ENCODE measurements at regions not wholly inside any gene's neighbourhood (a gene's known extent, or its start where the extent isn't known, plus 50 kb on each side); places are given as distances from the start of the nearest gene placed in this dataset.

DNA sequence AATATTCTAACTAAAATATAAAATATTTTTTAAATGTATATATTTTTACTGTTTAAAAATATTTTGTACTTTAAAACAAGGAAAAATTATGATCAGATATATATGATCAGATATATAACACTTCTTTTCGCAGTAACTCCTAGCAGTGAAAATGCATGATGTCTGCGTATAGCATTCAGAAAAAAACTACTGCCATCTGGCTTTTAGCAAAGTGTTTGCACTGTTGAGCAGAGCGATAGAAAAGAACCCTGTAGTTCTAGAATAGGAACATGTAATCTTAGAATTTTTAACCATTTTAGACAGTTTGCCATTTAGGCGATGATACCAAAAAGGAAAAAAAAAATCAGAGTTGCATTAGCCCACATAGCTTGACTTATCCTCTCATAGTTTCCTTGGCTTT lies 370.4 kb upstream of the ANO3 start:
- intact Hi-C loops (cut with DNase I): no loop called here
- ATAC-seq: no peak
- H3K27me3 ChIP-seq: no peaks in the 10 kb centered on the region
- no peaks in the 10 kb centered on the region for H3K4me1 ChIP-seq
- H3K4me3 ChIP-seq: no peak overlapping the region
- DNase-seq: no peak
- TF ChIP-seq, protein P1, sequence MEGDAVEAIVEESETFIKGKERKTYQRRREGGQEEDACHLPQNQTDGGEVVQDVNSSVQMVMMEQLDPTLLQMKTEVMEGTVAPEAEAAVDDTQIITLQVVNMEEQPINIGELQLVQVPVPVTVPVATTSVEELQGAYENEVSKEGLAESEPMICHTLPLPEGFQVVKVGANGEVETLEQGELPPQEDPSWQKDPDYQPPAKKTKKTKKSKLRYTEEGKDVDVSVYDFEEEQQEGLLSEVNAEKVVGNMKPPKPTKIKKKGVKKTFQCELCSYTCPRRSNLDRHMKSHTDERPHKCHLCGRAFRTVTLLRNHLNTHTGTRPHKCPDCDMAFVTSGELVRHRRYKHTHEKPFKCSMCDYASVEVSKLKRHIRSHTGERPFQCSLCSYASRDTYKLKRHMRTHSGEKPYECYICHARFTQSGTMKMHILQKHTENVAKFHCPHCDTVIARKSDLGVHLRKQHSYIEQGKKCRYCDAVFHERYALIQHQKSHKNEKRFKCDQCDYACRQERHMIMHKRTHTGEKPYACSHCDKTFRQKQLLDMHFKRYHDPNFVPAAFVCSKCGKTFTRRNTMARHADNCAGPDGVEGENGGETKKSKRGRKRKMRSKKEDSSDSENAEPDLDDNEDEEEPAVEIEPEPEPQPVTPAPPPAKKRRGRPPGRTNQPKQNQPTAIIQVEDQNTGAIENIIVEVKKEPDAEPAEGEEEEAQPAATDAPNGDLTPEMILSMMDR (IDR thresholded peaks at IDR 0.05): no peak
- TF ChIP-seq POLR2A (IDR thresholded peaks at IDR 0.05): no peak
- no peaks in the 10 kb centered on the region for H3K36me3 ChIP-seq
- H3K9me3 ChIP-seq: no peaks in the 10 kb centered on the region
- 36% methylated on average over 4 of the region's 4 CpGs for WGBS (ENCODE audit: insufficient coverage, low coverage, low lambda C conversion rate, missing lambda C conversion rate)
- no peak overlapping the region for H3K27ac ChIP-seq

- intact Hi-C loops (cut with DNase I): no loop called here
- DNase-seq (no peak), ATAC-seq (no peak)
- Histone ChIP-seq H3K36me3 (no peaks in the 10 kb centered on the region), H3K27ac (no peak overlapping the region), H3K4me3 (no peak overlapping the region), H3K9me3 (no peaks in the 10 kb centered on the region), H3K4me1 (no peaks in the 10 kb centered on the region), H3K27me3 (no peaks in the 10 kb centered on the region)
- WGBS (ENCODE audit: insufficient coverage, low coverage, low lambda C conversion rate, missing lambda C conversion rate): 58% methylated on average over 2 of the region's 2 CpGs
- TF ChIP-seq, protein P1 (IDR thresholded peaks at IDR 0.05): peak in 3 of 4 donors; percentile 15 to 23 (median 19)
- no peak for TF ChIP-seq POLR2A (IDR thresholded peaks at IDR 0.05)
Observed at GRCh38 chr11:25970726-25971508, 361.0 kb upstream of the ANO3 start.

DNA sequence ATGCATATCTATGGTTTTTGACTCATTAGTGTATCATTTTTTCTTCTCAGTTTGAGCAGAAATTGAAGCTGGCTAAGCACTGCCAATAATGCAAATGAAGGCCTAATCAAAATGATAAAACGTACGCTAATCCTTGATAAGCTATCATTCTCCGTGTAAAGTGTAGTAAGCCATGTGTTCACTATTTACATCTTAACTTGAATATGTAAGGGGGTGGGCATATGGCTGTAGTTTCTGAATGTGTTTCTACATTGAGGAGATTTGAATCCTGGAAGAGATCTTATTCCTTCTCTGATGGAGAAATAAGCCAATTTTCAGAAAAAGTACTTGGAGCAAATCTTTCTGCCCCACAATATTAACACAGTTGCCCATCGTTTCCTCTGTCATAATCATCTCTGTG lies 351.8 kb upstream of the ANO3 start:
- no peaks in the 10 kb centered on the region for H3K36me3 ChIP-seq
- no peaks in the 10 kb centered on the region for H3K9me3 ChIP-seq
- TF ChIP-seq, protein P1 (IDR thresholded peaks at IDR 0.05): no peak
- TF ChIP-seq POLR2A (IDR thresholded peaks at IDR 0.05): no peak
- no peak overlapping the region for H3K27ac ChIP-seq
- no peaks in the 10 kb centered on the region for H3K27me3 ChIP-seq
- intact Hi-C loops (cut with DNase I): loop anchor here in 1 of 2 donors (10.0 kb wide), 1 partner anchor 245 kb away; no protein-coding TSS in a partner anchor
- H3K4me3 ChIP-seq: no peak overlapping the region
- H3K4me1 ChIP-seq: no peaks in the 10 kb centered on the region
- ATAC-seq (no peak), DNase-seq (no peak)
- WGBS (ENCODE audit: insufficient coverage, low coverage, low lambda C conversion rate, missing lambda C conversion rate): 44% methylated on average over 4 of the region's 4 CpGs

- DNase-seq (no peak), ATAC-seq (peak; percentile 87 to 95 (median 90))
- intact Hi-C loops (cut with DNase I): loop anchor here in 1 of 2 donors (10.0 kb wide), 1 partner anchor 243 kb away; no protein-coding TSS in a partner anchor
- H3K9me3 ChIP-seq: no peaks in the 10 kb centered on the region
- no peak overlapping the region for H3K27ac ChIP-seq
- WGBS (ENCODE audit: insufficient coverage, low coverage, low lambda C conversion rate, missing lambda C conversion rate): 4% methylated on average over 4 of the region's 4 CpGs
- H3K27me3 ChIP-seq: no peaks in the 10 kb centered on the region
- TF ChIP-seq, protein P1 (IDR thresholded peaks at IDR 0.05): peak; percentile 44 to 80 (median 63)
- TF ChIP-seq POLR2A (IDR thresholded peaks at IDR 0.05): no peak
- no peaks in the 10 kb centered on the region for H3K36me3 ChIP-seq
- no peak overlapping the region for H3K4me3 ChIP-seq
- no peaks in the 10 kb centered on the region for H3K4me1 ChIP-seq
Observed at GRCh38 chr11:25981998-25982397, 349.9 kb upstream of the ANO3 start.
